ENCODE measurements at regions not wholly inside any gene's neighbourhood (a gene's known extent, or its start where the extent isn't known, plus 50 kb on each side); places are given as distances from the start of the nearest gene placed in this dataset.
"Not testable (repeated sequence)": the region's sequence is repeated elsewhere in the genome, so short reads cannot be mapped to it uniquely, and the experiment has no call there.

- DNase-seq (ENCODE audit: low spot score) = no peak
These were observed 1065.6 kb downstream of the PLA2G4A start for GRCh38 chr1:187894349-187894748.

DNA sequence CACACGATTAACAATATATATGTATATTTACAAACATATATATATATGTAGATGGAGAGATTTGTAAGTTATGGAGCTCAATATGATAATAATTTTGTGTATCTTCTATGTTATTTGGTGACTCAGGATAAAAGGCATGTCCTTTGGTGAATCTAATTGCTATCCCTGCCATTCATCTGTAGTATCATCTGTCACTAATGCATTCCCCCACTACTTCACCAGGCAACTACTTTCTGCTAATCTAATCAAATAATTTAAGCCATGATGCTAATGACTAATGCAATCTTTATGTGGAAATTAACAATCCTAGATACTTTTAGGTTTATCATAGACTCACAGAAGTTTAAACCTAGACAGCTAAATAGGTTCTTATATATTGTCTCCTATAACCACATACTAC is 1074.5 kb downstream of the PLA2G4A start:
- no peak for DNase-seq (ENCODE audit: low spot score)

GRCh38 chr1:187909382-187909781 is 1080.6 kb downstream of the PLA2G4A start:
- DNase-seq (ENCODE audit: low spot score) = no peak

DNA sequence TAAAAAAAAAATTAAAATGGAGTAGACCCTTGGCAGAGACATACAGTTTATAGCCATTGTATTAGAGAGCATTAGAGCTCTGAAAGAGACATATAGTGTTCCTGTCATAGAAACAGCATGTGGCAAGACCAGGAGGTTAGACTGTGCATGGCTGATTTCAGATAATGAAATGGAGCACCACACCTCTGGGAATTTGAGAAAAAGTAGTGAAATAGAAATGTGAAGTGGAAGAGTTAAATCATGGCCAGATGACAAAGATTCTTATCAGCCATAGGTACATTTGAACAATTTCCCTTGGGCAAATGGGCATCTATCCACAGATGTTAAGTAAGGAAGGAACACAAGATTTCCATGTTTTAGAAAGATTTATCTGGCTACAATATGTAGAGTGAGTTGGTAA is 1083.1 kb downstream of the PLA2G4A start:
- no peak for DNase-seq (ENCODE audit: low spot score)

GRCh38 chr1:187920976-187921375 is 1092.2 kb downstream of the PLA2G4A start:
- DNase-seq (ENCODE audit: low spot score) = no peak

- DNase-seq (ENCODE audit: low spot score) = no peak
These were observed 1092.7 kb downstream of the PLA2G4A start for GRCh38 chr1:187921426-187921825.

DNA sequence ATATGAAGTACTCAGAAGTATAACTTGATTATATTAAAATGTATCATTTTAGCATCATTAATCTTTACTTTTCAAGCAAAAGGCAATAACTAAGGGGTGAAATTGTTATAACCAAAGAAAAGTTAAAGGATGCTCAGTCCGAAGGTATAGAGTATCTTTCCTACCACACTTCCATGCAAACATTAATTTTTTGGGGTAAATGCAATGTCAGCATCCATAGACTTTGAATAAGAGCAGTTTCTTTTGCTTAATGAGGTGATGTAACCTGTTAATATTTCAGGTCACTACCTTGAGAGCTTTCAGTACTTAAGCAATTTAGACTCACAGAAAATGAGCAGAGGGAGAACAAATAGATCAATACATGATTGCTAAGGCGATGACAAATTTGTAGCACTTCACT is 1093.5 kb downstream of the PLA2G4A start:
- DNase-seq (ENCODE audit: low spot score) = no peak

DNA sequence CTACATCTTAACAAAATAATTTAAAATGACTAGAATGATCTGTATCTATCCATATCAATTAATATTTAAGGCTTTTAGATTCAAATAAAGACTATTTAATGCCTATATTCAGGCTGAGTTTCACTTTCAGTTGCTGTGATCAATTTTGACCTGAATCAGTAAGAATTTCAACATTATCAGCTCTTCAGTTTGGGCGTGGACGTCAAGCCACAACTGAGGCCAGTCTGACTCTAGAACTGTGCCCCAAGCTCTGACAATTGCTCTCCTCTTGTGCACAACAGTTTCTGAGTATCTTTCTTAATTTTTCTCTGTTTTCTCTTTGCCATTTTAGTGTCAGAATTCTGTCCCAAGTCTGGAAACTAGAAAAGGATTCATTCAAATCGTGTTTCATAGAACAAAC is 1095.5 kb downstream of the PLA2G4A start:
- no peak for DNase-seq (ENCODE audit: low spot score)

GRCh38 chr1:187928288-187928687 is 1099.5 kb downstream of the PLA2G4A start:
- no peak for DNase-seq (ENCODE audit: low spot score)

DNA sequence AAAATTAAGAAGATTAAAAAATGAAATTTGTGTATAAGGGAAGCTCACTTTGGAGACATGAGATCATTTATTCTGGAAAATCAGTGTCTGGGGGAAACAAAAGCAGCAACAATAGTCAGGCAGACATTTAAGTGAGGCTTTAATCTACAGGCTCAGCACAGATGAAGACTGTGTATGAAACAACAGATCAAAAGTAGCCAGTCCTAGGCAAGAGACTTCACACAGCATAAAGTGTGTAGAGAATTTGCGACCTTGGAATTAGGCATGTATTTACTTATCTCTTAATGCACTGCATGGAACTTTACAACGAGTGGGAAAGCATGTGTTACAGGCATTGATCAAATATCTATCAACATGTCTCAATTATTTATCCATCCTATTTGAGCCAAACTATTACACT is 1099.9 kb downstream of the PLA2G4A start:
- DNase-seq (ENCODE audit: low spot score) = no peak

GRCh38 chr1:187931776-187932175 is 1103.0 kb downstream of the PLA2G4A start:
- DNase-seq (ENCODE audit: low spot score) = no peak

DNA sequence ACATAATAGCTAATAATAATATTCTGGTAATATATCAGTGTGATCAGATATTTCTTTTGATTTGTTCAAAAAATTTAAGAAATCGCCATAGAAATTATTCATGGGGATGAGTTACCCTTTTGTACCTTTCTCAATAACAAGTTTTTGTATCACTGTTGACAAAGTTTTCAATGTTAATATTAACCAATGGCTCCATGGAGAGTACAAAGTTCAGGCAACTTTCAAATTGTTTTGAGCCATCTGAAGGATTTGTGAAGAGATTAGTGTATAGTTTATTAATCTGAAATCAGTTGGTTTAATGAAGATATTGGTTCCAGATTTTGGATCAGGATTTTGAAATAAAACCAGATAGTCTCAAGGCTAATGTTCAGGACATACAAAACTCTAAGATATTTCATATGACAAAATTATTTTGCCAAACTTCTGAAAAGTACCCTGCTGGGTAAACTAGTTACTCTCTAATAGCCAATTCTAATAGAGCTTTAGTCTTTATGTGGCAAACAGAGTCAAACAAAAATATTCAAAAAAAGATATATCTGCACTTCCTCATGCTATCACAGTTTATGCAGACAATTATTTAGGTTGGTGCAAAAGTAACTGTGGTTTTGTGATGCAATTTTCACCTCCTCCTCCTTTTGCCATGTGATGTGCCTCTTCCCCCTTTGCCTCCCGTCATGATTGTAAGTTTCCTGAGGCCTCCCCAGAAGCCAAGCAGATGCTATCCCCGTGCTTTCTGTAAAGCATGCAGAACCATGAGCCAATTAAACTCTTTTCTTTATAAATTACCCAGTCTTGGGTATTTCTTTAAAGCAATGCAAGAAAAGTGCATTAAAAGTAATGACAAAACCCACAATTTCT is 1105.0 kb downstream of the PLA2G4A start:
- no peak for DNase-seq (ENCODE audit: low spot score)

DNA sequence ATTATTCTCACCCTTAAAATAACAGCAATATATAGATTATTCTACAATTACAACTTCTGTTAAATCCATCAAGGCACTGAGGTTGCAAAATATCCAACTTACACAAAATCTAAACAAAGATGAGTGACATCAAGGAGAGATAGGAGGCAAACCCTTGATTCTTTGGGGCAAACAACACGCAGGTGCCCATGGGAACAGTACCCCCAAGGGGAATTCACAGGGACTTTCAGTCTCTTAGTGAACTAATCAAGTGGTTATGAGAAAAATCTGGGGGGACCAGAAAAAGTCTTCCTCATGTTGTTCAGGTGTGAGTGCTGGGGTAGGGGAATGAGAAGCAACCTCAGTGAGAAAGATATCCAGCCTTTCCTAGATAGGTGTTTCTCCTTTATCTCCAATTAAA is 1107.9 kb downstream of the PLA2G4A start:
- DNase-seq (ENCODE audit: low spot score) = no peak

DNA sequence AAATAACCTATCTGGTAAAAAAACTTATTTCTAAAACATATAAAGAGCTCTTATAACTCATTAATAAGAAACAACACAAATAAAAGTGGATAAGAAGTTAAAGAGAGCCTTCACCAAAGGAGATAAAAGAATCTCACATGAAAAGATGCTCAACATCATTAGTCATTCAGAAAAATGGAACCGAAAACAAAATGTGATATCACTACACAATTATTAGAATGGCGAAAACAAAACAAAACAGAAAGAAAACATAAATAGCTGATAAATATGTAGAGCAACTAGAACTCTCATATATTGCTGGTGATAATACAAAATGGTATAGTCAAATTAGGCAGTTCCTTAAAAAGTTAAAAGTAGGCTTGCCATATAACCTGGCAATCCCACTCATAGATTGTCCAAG is 1109.3 kb downstream of the PLA2G4A start:
- no peak for DNase-seq (ENCODE audit: low spot score)

DNA sequence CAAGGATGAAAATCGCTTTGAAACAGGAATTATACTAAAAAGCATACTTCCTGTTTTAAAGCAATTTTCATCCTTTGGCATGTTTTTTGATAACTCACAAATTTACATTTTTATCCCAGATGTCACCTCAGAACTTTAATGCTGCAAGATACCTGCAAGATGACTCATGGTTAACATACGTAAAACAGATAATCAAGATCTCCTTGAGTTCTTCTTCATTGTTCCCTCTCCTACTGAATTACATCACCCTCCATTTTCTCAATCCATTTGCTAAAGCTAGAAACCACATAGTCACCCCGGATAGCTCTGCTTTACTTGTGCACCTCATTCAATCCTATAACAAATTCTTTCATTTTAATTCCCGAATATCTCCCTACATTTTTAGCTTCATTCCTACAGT is 1114.2 kb downstream of the PLA2G4A start:
- no peak for DNase-seq (ENCODE audit: low spot score)

GRCh38 chr1:187943606-187944403 is 1115.1 kb downstream of the PLA2G4A start:
- DNase-seq (ENCODE audit: low spot score) = no peak

- not testable (repeated sequence) for DNase-seq (ENCODE audit: low spot score)
These were observed 1117.9 kb downstream of the PLA2G4A start for GRCh38 chr1:187946661-187947060.

- no peak for DNase-seq (ENCODE audit: low spot score)
These were observed 1118.6 kb downstream of the PLA2G4A start for GRCh38 chr1:187947359-187947758.

DNA sequence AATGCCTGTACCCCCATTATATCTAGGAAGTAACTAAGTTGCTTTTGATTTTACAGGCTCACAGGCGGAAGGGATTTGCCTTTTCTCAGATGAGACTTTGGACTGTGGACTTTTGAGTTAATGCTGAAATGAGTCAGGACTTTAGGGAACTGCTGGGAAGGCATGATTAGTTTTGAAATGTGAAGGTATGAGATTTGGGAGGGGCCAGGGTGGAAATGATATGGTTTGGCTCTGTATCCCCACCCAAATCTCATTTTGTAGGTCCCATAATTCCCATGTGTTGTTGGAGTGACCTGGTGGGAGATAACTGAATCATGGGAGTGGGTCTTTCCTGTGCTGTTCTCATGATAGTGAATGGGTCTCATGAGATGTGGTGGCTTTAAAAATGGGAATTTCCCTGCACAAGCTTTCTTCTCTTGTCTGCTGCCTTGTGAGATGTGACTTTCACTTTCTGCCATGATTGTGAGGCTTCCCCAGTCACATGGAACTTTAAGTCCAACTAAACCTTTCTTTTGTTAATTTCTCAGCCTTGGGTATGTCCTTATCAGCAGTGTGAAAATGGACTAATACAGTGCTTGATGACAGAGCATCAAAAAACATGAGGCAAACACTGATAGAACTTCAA is 1119.5 kb downstream of the PLA2G4A start:
- DNase-seq (ENCODE audit: low spot score) = no peak

DNA sequence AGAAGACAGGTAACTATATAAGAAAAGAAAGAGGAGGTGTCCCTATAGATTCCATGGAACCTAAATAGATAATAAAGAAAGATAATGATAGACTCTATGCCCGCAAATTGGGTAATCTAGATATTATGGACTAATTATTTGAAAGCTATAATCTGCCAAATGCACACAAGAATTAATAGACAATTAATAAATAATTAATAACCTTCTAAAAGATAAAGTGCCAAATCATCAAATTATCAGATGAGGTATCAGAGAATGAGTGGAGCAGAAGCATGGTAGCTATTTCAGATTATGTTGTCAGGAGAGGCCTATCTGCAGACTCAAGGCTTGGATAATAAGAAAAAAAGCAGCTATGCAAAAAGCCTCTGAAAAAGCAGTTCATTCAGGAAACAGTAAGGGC is 1120.8 kb downstream of the PLA2G4A start:
- DNase-seq (ENCODE audit: low spot score) = no peak

GRCh38 chr1:187951817-187952216 is 1123.1 kb downstream of the PLA2G4A start:
- no peak for DNase-seq (ENCODE audit: low spot score)

GRCh38 chr1:187952446-187952845 is 1123.7 kb downstream of the PLA2G4A start:
- DNase-seq (ENCODE audit: low spot score) = no peak

- DNase-seq (ENCODE audit: low spot score) = no peak
These were observed 1128.2 kb downstream of the PLA2G4A start for GRCh38 chr1:187956975-187957374.
